ENCODE measurements at regions not wholly inside any gene's neighbourhood (a gene's known extent, or its start where the extent isn't known, plus 50 kb on each side); places are given as distances from the start of the nearest gene placed in this dataset.

- no peak for TF ChIP-seq CTCF (conservative IDR thresholded peaks at IDR 0.05; ENCODE audit: low read length)
- TF ChIP-seq EZH2phosphoT487 (IDR thresholded peaks at IDR 0.05; ENCODE audit: borderline replicate concordance, low read depth, low read length), result no peak
Observed at GRCh38 chr18:53601344-53601743, 623.1 kb downstream of the MBD2 start.
